OCI-LY7 (cell line): ENCODE measurements at regions not wholly inside any gene's neighbourhood (a gene's known extent, or its start where the extent isn't known, plus 50 kb on each side); places are given as distances from the start of the nearest gene placed in this dataset.

ENCODE experiments used
- EZH2phosphoT487 ChIP-seq: fragments of 200-600 bp; sonication (generic); IDR thresholded peaks from 2 replicates; pipeline ENCODE4 v1.6.1; 2018; ENCODE audit warnings: low read depth, borderline replicate concordance, mild to moderate bottlenecking, mixed run types, antibody characterized with exemption, low read length, moderate library complexity, mixed read lengths
- TF ChIP-seq, protein P1 (sequence below): fragments of 200-600 bp; sonication (generic); conservative IDR thresholded peaks from 2 replicates; pipeline ENCODE4 v1.5.1; 2014; ENCODE audit warnings: mild to moderate bottlenecking, antibody characterized with exemption, low read length, moderate library complexity, mixed read lengths

DNA sequence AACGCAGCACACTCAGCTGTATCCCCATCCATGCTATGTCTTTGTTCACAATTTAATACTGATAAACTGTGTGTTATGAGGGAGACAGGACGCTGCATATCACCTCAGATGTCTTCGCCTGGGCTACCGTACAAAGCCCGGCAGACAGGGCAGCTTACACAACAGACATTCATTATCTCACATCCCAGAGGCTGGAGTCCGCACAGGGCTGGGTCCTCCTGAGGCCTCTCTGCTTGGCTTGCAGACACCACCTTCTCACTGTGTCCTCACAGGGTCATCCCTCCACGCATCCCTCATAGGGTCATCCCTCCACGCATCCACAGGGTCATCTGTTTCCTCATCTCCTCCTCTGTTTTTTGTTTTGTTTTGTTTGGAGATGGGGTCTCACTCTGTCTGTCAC, 61.2 kb downstream of the SHANK2 start:
- TF ChIP-seq, protein P1, sequence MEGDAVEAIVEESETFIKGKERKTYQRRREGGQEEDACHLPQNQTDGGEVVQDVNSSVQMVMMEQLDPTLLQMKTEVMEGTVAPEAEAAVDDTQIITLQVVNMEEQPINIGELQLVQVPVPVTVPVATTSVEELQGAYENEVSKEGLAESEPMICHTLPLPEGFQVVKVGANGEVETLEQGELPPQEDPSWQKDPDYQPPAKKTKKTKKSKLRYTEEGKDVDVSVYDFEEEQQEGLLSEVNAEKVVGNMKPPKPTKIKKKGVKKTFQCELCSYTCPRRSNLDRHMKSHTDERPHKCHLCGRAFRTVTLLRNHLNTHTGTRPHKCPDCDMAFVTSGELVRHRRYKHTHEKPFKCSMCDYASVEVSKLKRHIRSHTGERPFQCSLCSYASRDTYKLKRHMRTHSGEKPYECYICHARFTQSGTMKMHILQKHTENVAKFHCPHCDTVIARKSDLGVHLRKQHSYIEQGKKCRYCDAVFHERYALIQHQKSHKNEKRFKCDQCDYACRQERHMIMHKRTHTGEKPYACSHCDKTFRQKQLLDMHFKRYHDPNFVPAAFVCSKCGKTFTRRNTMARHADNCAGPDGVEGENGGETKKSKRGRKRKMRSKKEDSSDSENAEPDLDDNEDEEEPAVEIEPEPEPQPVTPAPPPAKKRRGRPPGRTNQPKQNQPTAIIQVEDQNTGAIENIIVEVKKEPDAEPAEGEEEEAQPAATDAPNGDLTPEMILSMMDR: no peak
- no peak for TF ChIP-seq EZH2phosphoT487
